Iris pigment epithelial cell (primary cell): ENCODE measurements at regions not wholly inside any gene's neighbourhood (a gene's known extent, or its start where the extent isn't known, plus 50 kb on each side); places are given as distances from the start of the nearest gene placed in this dataset.
A peak's percentile ranks its signal among the peaks of the same experiment; 100 is the strongest.
"Not testable (repeated sequence)": the region's sequence is repeated elsewhere in the genome, so short reads cannot be mapped to it uniquely, and the experiment has no call there.

Experiments used
- DNase-seq: peaks from one replicate; pipeline ENCODE4 v3.0.0-alpha.2; 2011; ENCODE audit warnings: low read depth

DNA sequence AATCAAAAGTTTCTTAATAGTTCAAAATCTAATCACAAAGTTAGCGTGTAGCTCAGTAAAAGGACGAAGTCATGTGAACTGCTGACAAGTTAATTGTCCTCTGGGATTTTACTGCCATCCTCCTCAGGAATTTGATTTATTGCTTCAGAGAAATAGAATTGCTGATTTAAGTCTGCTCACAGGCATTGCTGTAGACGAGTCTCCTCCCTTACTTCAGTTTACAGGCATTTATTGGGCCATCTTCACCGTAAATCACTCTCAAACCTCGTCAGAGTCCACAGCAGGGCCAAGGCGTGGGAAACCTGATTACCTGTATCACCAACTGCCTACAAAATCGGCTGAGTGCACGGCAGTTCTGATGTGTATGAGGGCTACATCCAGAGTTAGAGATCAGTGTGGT is 119.1 kb upstream of the PDE10A start:
- no peak for DNase-seq

DNA sequence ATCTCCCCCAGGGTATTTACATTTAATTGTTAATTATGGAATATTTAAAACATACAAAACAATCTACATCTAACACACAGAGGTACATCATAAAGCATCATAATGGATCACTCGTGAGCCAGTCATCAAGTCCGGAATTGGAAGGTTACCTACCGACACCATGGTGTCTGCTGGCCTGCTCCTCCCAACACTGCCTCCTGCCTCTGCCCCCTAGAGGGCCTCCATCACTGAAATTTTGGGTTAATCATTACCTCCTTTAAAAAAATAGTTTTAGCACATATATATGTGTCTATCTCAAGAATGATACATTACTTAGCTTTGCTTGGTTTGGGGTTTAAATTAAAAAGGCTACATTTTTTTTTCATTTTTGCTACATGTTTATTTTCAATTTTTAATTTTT is 114.6 kb upstream of the PDE10A start:
- no peak for DNase-seq

DNA sequence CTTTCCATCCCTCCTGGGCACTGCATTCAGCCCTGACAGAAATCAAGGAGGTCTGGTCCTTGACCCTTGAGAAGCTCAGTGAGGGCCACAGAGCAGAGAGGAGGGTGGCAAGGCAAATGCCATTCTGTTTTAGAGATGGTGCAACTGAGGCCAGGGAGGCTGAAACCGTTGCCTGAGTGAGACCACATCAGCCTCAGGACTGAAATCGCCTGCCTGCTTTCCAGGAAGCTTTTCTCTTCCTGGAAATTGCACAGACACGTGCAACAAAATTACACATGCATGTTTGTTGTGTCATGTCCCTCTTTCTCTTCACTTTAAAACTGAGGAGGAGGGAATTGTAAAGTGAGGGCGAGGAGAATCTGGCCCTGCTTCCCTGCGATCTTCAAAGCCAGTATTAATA is 113.7 kb upstream of the PDE10A start:
- DNase-seq, result no peak

DNA sequence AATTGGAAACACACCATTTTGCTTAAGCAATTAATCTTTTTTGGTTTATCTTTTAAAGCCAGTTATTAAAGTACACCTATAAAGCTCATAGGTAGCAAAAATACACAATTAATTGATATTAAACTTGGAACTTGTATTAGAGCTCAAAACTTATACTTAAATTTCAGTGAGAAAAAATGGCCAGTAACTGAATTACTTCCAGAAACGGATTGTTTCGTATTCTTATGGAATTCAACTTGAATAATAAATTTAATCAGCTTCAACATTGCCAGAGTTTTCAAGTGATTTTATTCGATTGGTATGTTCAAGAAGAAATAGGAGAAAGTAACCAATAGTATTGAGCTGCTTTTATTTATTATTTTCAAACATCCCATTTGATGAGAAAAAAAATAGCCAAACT is 112.7 kb upstream of the PDE10A start:
- no peak for DNase-seq

DNA sequence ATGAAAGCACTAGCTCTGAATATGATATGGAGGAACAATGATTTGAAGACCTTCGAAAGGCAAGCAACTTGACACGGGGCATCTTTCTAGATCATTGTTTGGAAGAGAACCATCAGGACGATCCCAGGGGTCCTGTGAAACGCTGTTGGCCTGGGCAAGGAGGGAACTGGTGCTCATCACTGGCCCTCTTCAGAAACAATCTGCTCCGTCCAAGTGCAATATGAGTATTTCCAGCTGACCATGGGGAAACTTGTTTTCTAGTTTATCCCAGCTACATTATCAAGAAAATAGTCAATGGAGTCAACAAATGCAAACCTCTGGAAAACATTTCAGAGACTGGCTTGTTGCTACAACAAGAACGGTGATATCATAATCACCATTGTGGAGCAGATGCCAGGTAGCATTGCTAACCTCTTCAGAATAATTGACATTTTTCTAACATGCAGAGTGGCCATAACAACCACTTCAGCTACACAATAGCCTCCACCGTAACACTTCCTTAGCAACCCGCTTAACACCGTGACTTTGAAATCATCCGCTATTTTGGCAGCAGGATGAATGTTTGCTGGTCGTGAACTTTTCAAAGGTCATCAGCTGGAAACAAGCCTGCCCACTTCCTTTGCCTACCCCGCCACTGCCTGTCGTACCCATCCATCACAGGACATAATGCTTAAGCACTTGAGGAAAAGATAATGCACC is 112.0 kb upstream of the PDE10A start:
- DNase-seq, result no peak

DNA sequence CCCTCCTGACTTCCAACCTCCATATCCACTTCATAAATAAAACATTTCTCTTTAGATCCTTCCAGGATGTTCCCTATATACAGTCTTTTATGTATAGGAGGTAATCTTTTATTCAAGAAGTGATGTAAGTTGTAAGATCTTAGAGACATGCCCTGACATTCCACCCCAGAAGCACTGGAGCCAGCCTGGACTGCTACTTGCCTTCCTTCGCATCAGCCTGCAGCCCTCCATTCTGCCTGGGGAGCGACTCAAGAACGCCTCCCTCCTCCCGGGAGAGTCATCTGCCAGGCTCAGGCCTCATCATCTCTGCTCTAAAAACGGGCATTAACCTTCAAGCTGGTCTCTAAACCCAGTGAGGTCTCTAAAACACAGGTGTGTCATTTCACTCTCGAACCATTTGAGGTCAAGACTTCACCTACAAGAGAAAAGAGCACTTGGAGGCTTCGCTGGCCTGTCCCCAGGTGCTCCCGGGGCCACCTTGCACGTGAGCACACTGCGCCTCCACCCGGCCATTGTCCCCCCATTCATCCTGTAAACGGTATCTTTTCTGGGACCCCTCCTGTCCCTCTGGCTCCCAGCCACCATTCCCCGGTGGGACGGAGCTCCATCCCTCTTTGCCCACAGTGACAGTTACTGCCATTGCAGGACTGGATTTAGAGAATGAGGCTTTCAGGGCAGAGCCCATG is 107.5 kb upstream of the PDE10A start:
- DNase-seq, result no peak

DNA sequence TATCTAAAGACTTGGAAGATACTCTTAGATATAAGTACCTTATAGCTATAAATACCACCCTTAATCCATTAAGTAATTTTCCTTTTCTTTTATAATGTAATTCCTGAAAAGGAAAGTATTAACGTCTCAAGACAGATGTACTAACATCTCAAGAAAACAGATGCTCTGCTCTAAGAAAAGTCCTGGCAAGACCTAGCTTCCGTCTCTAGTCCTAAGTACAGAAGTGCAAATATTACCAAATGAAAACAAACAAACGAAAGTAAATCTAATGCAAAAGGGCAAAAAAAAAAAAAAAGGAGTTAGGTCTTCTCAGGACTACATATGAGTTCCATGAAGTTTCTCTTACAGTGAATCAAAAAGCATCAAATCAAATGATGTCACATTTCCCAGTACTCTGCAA is 106.8 kb upstream of the PDE10A start:
- DNase-seq, result no peak

DNA sequence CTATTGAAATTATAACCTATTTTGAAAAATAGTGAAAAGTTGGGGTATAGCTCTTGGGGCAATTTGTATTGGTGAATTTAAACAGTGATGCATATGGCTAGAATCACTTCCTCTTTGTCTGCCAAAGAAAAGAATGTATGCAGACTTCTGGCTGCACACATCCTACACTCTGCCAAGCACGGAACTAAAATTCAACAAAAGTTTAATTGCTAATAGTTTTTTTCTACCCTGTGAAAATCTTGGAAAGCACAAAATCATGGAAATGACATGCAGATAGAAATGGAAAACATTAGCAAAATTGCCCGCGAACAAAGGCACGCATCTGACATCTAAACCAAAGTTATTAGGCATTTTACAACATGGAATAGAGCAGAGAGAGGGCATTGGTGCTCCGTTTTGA is 106.4 kb upstream of the PDE10A start:
- no peak for DNase-seq

DNA sequence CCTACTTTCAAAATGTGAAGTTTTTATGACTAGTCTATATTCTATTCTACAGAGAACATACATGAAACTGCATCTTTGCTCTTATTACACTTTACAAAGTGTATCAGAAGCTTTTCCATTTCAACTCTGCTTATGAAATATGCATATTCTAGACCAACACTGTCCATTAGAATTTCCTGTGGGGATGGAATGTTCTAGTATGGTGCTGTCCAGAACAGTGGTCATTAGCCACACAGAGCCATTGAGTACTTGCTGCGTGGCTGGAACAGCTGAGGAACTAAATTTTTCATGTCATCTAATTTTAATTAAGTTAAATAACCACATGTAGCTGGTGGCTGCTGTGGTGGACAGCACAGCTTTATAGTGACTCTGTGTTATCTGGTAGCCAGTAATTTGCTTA is 105.9 kb upstream of the PDE10A start:
- DNase-seq, result no peak

DNA sequence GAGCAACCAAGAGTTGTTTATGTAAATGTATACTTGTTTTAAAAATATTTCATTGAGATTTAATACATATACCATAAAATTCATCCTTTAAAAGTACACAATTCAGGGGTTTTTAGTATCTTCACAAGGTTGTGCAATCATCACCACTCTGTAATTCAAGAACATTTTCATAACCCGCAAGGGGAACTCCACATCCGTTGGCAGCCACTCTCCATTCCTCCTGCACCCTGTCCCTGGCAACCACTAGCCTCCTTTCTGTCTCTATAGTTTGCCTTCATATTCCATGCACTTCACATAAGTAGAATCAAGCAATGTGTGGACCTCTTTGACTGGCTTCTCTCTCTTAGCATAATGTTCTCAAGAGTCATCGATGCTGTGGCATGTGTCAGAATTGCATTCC is 104.2 kb upstream of the PDE10A start:
- DNase-seq, result peak; percentile 46

DNA sequence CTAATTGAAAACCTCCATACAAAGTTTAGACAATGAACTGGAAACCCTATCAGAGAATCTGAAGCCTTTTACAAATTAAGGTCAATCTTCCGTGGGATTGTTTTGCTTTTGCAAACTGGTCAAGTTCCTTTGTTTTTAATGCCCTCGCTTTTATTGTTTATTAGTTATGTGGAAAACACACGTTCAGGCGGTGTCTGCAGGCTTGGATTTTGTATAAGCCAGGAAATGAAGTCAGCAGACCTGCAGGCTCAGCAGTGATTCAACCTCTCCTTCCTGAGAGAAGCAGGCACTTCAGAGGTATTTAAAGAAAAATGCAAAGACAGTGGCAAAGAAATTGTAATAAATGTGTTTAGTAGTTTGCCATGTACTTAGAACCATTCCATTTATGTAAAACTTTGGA is 103.4 kb upstream of the PDE10A start:
- DNase-seq, result peak; percentile 54

DNA sequence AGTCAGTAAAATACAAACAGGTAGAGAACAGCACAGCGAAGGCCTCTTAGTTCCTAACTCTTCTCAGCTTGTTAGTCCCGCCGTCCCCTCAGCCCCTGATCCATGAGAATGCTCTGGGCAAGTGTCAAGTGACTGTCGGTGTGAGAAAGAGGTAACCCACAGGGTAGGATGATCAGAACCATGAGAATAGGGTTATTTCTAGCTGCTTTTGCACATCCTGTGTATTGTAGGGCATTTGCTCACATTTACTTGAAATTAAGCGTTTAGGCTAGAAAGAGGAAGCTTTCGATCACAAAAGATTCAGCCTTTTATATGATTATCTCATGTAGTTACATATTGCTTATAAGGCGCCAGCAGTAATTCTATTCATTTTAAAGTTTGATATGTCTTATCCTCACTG is 103.0 kb upstream of the PDE10A start:
- DNase-seq, result no peak

DNA sequence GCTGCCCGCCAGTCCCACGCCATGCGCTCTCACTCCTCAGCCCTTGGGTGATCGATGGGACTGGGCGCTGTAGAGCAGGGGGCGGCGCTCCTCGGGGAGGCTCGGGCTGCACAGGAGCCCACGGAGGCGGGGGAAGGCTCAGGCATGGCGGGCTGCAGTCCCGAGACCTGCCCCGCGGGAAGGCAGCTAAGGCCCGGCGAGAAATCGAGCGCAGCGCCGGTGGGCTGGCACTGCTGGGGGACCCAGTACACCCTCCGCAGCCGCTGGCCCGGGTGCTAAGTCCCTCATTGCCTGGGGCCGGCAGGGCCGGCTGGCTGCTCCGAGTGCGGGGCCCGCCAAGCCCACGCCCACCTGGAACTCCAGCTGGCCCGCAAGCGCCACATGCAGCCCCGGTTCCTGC is 102.2 kb upstream of the PDE10A start:
- DNase-seq, result not testable (repeated sequence)

DNA sequence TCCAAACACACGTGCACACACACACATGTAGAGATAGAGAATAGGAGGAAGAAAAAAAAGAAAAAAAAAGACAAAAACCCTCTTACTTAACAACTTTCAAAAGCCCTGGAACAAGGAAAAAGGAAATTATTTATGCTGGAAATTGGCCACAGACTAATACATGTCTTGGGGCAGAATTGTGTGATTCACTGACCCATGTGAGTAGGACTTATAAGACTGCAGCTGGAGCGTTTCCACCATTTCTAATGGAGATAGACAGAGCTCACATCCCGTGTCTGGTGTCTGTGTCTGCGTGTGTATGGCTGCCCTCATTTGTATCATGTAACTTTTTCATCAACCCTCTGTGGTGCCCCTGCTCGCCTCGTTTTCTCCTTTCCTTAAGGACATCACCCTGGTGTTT is 99.8 kb upstream of the PDE10A start:
- peak; percentile 1 for DNase-seq

DNA sequence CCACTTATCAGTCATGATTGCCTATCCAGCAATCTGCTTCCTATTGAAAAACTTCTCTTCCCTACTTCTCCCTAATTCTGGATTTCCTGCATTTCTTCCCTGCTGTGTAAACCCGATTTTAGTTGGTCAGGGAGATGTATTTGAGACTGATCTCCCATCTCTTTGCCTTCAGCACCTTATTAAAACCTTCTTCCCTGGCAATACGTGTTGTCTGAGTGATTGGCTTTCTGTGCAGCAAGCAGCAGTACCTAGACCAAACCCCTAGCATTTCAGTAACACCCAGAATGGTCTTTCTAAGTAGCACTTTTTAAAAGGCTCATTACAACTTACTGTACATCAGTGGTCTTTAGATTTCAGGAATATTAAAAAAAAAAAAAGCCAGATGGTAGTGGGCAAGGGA is 99.1 kb upstream of the PDE10A start:
- no peak for DNase-seq

DNA sequence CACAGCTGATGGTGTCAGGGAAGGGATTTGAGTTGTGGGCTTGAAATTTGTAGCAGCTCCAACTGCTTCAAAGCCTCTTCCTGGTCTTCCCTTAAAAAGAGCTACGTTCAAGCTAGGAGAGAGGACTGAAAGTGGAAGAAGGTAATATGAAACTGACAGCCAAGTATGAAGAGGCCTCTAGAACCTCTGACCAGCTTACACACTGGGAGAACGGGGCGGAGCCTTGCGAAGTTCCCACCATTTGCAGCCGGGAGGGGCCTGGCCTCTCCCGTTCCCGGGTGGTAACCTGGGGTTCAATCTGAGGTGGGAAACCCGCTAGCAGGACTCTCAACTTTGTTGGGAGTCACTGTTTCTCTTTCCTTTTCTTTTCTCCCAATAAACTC is 97.8 kb upstream of the PDE10A start:
- no peak for DNase-seq

DNA sequence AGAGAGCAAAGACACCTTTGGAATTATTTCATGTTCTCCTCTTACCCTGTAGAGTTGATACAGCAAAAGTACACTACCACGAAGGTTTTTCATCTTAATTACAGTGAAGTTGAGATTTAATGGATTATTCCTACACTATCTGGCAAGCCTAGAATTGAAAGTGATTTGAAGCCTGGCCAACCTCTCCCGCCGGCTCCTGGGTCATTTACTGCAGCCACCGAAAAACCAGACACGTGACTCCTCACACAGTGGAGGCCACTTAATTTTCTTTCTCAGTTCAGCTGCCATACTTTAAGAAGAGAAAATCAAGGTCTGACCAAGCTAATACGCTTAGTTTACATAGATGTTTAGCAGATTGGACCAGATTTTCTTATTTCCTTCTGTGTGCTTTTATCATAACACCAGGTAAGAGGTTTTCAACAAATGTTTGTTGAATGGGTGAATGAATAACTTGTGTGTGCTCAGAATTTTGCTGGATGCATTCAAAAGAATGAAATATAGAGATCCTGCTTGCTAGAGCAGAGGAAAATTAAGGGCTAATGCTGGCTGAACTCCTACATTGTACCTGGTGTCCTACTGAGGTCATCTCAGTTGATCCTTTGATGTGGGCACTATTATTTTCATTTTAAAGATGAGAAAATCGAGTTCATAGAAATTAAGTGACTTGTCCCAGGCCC is 97.2 kb upstream of the PDE10A start:
- DNase-seq, result no peak

DNA sequence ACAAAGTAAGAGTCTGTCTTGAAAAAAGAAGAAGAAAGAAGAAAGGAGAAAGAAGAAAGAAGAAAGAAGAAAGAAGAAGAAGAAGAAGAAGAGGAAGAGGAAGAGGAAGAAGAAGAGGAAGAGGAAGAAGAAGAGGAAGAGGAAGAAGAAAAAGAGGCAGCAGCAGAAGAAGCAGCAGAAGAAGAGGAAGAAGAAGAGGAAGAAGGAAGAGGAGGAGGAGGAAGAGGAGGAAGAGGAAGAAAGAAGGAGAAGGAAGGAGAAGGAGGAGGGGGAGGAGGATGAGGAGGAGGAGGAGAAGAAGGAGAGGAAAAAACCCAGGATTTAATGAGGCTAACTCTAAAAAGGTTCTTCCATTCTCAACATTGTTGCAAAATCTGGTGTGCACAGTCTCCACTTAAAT is 95.4 kb upstream of the PDE10A start:
- DNase-seq, result no peak

DNA sequence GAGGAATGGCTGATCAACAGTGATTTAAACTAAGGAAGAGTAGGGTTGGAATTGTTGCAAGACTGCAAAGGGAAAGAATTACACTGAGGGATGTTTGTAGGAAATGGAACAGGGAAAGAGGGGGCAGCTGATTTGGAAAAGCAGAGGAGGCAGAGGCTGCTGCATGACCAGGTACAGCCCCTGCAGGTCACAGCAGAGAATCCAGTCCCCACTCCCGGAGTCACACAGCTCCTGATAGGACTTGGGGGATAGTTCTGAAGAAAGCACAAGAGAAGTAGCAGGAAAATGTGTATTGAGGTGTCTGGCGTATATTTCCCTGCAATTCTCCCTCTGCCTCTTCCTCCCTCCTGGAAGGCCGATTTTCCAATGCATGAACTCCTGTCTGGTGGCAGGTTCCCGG is 92.5 kb upstream of the PDE10A start:
- no peak for DNase-seq

DNA sequence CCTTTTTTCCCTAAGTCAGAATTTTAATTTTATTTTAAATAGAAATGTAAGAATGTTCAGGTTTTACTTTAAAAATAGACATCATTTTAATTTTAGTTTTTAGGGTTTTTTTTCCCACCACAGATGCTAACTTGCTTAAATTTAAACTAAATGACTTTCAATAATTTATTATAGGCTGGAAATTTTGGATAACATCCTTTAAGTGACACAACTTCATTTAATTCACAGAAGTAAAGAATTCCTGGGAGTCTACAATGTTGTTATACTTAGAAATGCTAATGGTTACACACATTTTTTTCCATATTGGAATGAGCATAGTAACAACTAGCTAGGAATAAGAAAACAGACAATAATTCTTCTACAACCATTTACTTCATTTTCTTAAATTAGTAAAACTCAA is 90.5 kb upstream of the PDE10A start:
- DNase-seq, result no peak

DNA sequence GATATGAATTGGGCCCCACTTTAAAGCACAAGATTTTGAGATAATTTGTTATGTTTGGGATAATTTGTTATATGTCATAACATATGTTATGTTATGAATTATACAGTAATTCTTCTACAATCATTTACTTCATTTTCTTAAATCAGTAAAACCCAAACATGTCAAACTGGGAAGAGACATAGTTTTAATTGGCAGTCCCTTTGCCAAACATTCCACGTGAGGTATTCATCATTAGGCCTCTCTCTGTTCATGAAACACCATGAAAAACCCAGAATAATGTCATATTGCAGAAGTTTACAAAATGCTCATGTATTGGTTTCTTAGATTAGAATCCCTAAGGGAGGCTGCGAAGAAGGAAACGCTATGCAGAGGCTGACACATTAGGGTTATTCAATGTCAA is 89.4 kb upstream of the PDE10A start:
- DNase-seq, result no peak

DNA sequence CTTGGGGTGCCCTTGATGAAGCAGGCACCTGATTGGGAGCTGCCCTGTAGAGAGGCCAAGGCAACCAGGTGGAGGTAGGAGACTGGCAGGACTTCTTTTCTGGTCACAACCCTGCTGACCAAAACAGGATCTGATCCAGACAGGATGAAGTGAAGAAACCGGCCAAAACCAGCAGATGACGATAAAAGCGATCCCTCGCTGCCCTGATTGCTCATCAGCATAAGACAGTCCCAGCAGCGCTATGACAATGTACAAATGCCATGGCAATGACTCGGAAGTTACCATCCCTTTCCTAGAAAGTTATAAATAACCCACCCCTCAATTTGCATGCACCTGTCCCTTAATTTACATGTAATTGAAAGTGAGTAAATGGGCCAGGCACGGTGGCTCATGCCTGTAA is 88.4 kb upstream of the PDE10A start:
- no peak for DNase-seq

DNA sequence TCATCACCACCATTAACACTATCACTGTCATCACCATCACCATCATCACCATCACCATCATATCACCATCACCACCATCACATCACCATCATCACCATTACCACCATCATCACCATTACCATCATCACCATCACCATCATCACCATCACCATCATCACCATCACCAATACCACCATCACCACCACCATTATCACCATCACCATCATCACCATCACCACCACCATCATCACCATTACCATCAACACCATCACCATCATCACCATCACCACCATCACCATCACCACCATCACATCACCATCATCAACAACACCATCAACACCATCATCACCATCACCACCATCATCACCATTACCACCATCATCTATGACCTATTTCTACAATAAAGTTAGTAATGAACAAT is 86.1 kb upstream of the PDE10A start:
- no peak for DNase-seq

DNA sequence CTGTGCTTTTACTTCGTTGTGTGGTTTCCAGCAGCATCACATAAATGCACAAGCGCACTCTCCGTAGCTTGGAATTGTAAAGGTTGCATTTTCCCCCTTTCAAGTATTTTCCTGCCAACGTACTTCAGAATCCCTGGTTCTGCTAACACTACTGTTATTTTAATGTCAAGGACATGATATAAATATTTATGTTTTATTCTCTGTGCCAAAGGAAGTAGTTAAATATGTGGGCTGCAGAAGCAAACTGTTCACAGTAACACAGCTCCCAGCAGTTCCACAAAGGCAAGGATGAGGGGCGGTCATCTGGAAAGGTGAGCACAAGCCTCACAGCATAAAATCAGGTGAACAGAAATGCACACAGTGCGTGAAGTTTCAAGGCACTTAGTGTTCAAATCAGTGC is 85.3 kb upstream of the PDE10A start:
- no peak for DNase-seq
